ENCODE measurements at regions not wholly inside any gene's neighbourhood (a gene's known extent, or its start where the extent isn't known, plus 50 kb on each side); places are given as distances from the start of the nearest gene placed in this dataset.

- TF ChIP-seq CTCF (IDR thresholded peaks at IDR 0.05) (no peak), SIN3A (IDR thresholded peaks at IDR 0.05; ENCODE audit: borderline replicate concordance, low read depth, low read length) (no peak), RAD21 (IDR thresholded peaks at IDR 0.05; ENCODE audit: low read length) (no peak), FOXM1 (IDR thresholded peaks at IDR 0.05; ENCODE audit: low read depth) (no peak), NFIC (IDR thresholded peaks at IDR 0.05; ENCODE audit: borderline replicate concordance) (no peak), GATA2 (CRISPR knock-in tag; IDR thresholded peaks at IDR 0.05) (no peak), GABPA (IDR thresholded peaks at IDR 0.05; ENCODE audit: low read depth) (no peak)
Measured at GRCh38 chr5:15252331-15252730, 247.6 kb upstream of the FBXL7 start (continued).

- WGBS (ENCODE audit: low lambda C conversion rate): 6% methylated on average over 3 of the region's 3 CpGs
- H3K9me3 ChIP-seq: no peaks in the 10 kb centered on the region
- TF ChIP-seq IRF3 (IDR thresholded peaks at IDR 0.05; ENCODE audit: low read depth, low read length): no peak
- TF ChIP-seq ZBTB33 (IDR thresholded peaks at IDR 0.05; ENCODE audit: borderline replicate concordance, low read depth): no peak
- TF ChIP-seq JUND (IDR thresholded peaks at IDR 0.05): peak; percentile 43; the same call in 1 of the 2 replicates
- no peak for TF ChIP-seq USF2 (IDR thresholded peaks at IDR 0.05; ENCODE audit: borderline replicate concordance, low read depth, low read length)
- no peak for TF ChIP-seq CTCF (IDR thresholded peaks at IDR 0.05)
- TF ChIP-seq FOSL2 (IDR thresholded peaks at IDR 0.05; ENCODE audit: borderline replicate concordance, low read depth): peak; percentile 37; the same call in 1 of the 2 replicates
- TF ChIP-seq TEAD4 (IDR thresholded peaks at IDR 0.05; ENCODE audit: borderline replicate concordance, insufficient read depth): 0 out of 2 replicates have a peak, but pooled peaks have one; percentile 13
- no peak for TF ChIP-seq MXI1 (IDR thresholded peaks at IDR 0.05; ENCODE audit: low read depth, low read length)
- peak; percentile 55; the same call in 1 of the 2 replicates for TF ChIP-seq PBX3 (IDR thresholded peaks at IDR 0.05)
- TF ChIP-seq RXRA (IDR thresholded peaks at IDR 0.05; ENCODE audit: borderline replicate concordance, low read depth): peak; percentile 37; the same call in 1 of the 2 replicates
- TF ChIP-seq TCF12 (IDR thresholded peaks at IDR 0.05): peak; percentile 61
- TF ChIP-seq FOXJ3 (CRISPR knock-in tag; IDR thresholded peaks at IDR 0.05): no peak
- no peak for TF ChIP-seq RFX5 (IDR thresholded peaks at IDR 0.05; ENCODE audit: low read length)
- no peak for TF ChIP-seq SIN3A (IDR thresholded peaks at IDR 0.05; ENCODE audit: borderline replicate concordance, low read depth, low read length)
- TF ChIP-seq YY1 (IDR thresholded peaks at IDR 0.05; ENCODE audit: low read depth): no peak
- peak in 1 of 2 experiments; percentile 38; a peak in 1 of 4 replicates for TF ChIP-seq EP300 (IDR thresholded peaks at IDR 0.05; ENCODE audit: borderline replicate concordance in 1 of 2, low read depth in 1 of 2, low read length in 1 of 2)
- ChIA-PET CTCF (no interaction called here), POLR2A (no interaction called here)
- peaks cover 0 to 8% of the 10 kb centered on the region in 2 experiments; a peak in 2 of 4 replicates for H3K4me1 ChIP-seq (ENCODE audit: control insufficient read depth in 1 of 2, insufficient read depth in 2 of 2, low read depth in 1 of 2, low read length in 1 of 2)
- no peaks in the 10 kb centered on the region for H3K27me3 ChIP-seq (ENCODE audit: insufficient read depth)
- peak overlapping the region; percentile 24; the same call in 1 of the 2 replicates for H3K9ac ChIP-seq
- DNase-seq: no peak
- no peaks in the 10 kb centered on the region for H3K9me2 ChIP-seq
- no peaks in the 10 kb centered on the region for H4K20me1 ChIP-seq (ENCODE audit: insufficient read depth)
- no peak overlapping the region for H3K4me2 ChIP-seq
- peaks cover 12% of the 10 kb centered on the region for H3F3A ChIP-seq (replicated peaks; ENCODE audit: insufficient read depth)
- peak overlapping the region in 1 of 2 experiments; percentile 79; a peak in 2 of 4 replicates for H3K27ac ChIP-seq (ENCODE audit: low read depth in 2 of 2, low read length in 1 of 2)
- peaks cover 0 to 4% of the 10 kb centered on the region in 2 experiments for H3K36me3 ChIP-seq (replicated peaks in 1 of 2; ENCODE audit: control insufficient read depth in 1 of 2, insufficient read depth in 2 of 2, low read length in 1 of 2)
- no peak overlapping the region for H2AFZ ChIP-seq (ENCODE audit: low read depth)
- H3K79me2 ChIP-seq (ENCODE audit: insufficient read depth): no peaks in the 10 kb centered on the region
- no peak overlapping the region for H3K4me3 ChIP-seq (ENCODE audit: low read depth in 2 of 2, low read length in 1 of 2)
Measured at GRCh38 chr5:15249152-15249551, 250.8 kb upstream of the FBXL7 start.

Data from SK-N-SH (cell line).